ENCODE measurements at regions not wholly inside any gene's neighbourhood (a gene's known extent, or its start where the extent isn't known, plus 50 kb on each side); places are given as distances from the start of the nearest gene placed in this dataset.

GRCh38 chr7:131261476-131261994, 66.1 kb upstream of the MKLN1 start:
- TF ChIP-seq CTCF (IDR thresholded peaks at IDR 0.05): no peak
- TF ChIP-seq POLR2A (IDR thresholded peaks at IDR 0.05): no peak

All from testis (tissue), 2 donors.